ENCODE measurements at regions not wholly inside any gene's neighbourhood (a gene's known extent, or its start where the extent isn't known, plus 50 kb on each side); places are given as distances from the start of the nearest gene placed in this dataset.
A peak's percentile ranks its signal among the peaks of the same experiment; 100 is the strongest.

DNA sequence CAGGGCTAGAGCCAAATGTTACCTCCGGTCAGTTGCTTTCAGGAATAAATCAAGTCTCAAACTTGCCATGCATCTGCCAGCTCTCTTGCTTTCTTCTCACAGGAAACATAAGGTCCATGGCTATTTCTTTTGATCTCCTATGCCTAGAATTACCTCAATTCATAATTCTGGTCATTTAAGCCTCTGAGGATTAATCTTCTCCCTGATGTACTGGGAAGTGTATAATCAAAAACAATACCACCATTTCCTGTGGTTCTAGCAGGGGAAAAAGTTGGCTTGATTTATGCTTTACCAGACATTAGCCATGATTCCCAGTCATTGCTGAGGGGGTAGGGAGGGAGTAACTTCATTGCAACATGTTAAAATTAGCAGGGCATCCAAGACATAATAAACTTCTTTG lies 268.7 kb upstream of the EMCN start:
- intact Hi-C loops (cut with micrococcal nuclease) (loop anchor here (5.0 kb wide), 1 partner anchor 1224 kb away; the partner anchor contains the start of gene TRMT10A), dilution Hi-C loops (cut with MboI; ENCODE audit: extremely low pct_ligation_motif_present, low sequenced_read_pairs) (no loop called here)
- peak; percentile 62 for DNase-seq (ENCODE audit: low read depth, low spot score)
- POLR2A ChIA-PET, result no interaction called here
- no peaks in the 10 kb centered on the region for H3K4me1 ChIP-seq (ENCODE audit: control insufficient read depth, extremely low read depth, insufficient read depth, low read length)
- H3K4me2 ChIP-seq (ENCODE audit: insufficient read depth, low read length), result no peak overlapping the region
- CTCF ChIA-PET, result interaction anchor here (0.6 to 1.3 kb wide), 3 partner anchors 10 to 693 kb away, joined by 3 to 4 read pairs (median 3); no protein-coding TSS in a partner anchor
- no peak overlapping the region for H3K4me3 ChIP-seq (replicated peaks in 1 of 3; ENCODE audit: insufficient read depth in 1 of 3, low read depth in 1 of 3, low read length in 3 of 3)
- no peaks in the 10 kb centered on the region for H3K9me3 ChIP-seq (replicated peaks; ENCODE audit: control insufficient read depth, insufficient read depth, low read length)
- FAIRE-seq, result peak; percentile 54
- H3K79me2 ChIP-seq (ENCODE audit: control insufficient read depth, insufficient read depth, low read length), result no peaks in the 10 kb centered on the region
- no peaks in the 10 kb centered on the region for H3K9me1 ChIP-seq (replicated peaks; ENCODE audit: control insufficient read depth, extremely low read depth, insufficient read depth, low read length)
- H3K9ac ChIP-seq (replicated peaks; ENCODE audit: extremely low read depth, insufficient read depth, low read length), result no peak overlapping the region
- H3K27me3 ChIP-seq (ENCODE audit: control insufficient read depth in 2 of 2, insufficient read depth in 2 of 2, low read length in 2 of 2), result no peaks in the 10 kb centered on the region
- H3K36me3 ChIP-seq (ENCODE audit: control insufficient read depth in 2 of 2, extremely low read depth in 1 of 2, insufficient read depth in 2 of 2, low read length in 2 of 2), result no peaks in the 10 kb centered on the region
- no peak overlapping the region for H3K27ac ChIP-seq (ENCODE audit: insufficient read depth, low read depth, low read length)
- no peaks in the 10 kb centered on the region for H4K20me1 ChIP-seq (replicated peaks; ENCODE audit: control insufficient read depth, extremely low read depth, insufficient read depth, low read length)
- H2AFZ ChIP-seq (ENCODE audit: low read depth, low read length), result no peak overlapping the region
- BruUV-seq (replicated peaks), result no TSS peak
- no peak for TF ChIP-seq POLR2A (IDR thresholded peaks at IDR 0.05; ENCODE audit: low read depth, low read length)

DNA sequence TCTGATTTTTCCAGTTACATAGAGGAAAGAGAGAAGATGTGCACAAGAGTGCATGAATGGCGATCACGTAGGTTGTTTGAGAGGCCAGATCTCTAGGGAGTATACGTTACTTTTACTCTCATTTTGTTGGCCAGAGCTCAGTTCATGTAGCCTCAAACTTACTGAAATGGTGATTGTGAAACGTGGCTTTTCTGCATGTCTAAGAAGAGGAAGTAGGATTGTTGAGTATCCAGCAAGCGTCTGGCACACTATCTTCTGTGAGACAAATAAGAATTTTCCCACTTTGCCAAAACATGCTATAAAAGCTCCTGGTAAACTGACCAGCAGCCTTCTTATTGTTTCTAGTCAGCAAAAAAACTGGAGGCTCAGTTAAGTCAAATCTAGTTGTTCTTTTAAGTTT lies 264.5 kb upstream of the EMCN start:
- FAIRE-seq, result no peak
- DNase-seq (ENCODE audit: low read depth, low spot score), result no peak
- Histone ChIP-seq H3K27ac (ENCODE audit: insufficient read depth, low read depth, low read length) (no peak overlapping the region), H3K4me1 (ENCODE audit: control insufficient read depth, extremely low read depth, insufficient read depth, low read length) (no peaks in the 10 kb centered on the region), H3K36me3 (ENCODE audit: control insufficient read depth in 2 of 2, extremely low read depth in 1 of 2, insufficient read depth in 2 of 2, low read length in 2 of 2) (no peaks in the 10 kb centered on the region), H3K4me3 (replicated peaks in 1 of 3; ENCODE audit: insufficient read depth in 1 of 3, low read depth in 1 of 3, low read length in 3 of 3) (no peak overlapping the region), H3K27me3 (ENCODE audit: control insufficient read depth in 2 of 2, insufficient read depth in 2 of 2, low read length in 2 of 2) (no peaks in the 10 kb centered on the region), H3K9me1 (replicated peaks; ENCODE audit: control insufficient read depth, extremely low read depth, insufficient read depth, low read length) (no peaks in the 10 kb centered on the region), H3K79me2 (ENCODE audit: control insufficient read depth, insufficient read depth, low read length) (no peaks in the 10 kb centered on the region), H4K20me1 (replicated peaks; ENCODE audit: control insufficient read depth, extremely low read depth, insufficient read depth, low read length) (no peaks in the 10 kb centered on the region), H2AFZ (ENCODE audit: low read depth, low read length) (no peak overlapping the region), H3K9ac (replicated peaks; ENCODE audit: extremely low read depth, insufficient read depth, low read length) (no peak overlapping the region), H3K9me3 (replicated peaks; ENCODE audit: control insufficient read depth, insufficient read depth, low read length) (no peaks in the 10 kb centered on the region), H3K4me2 (ENCODE audit: insufficient read depth, low read length) (no peak overlapping the region)
- POLR2A ChIA-PET, result no interaction called here
- no TSS peak for BruUV-seq (replicated peaks)
- CTCF ChIA-PET, result no interaction called here
- intact Hi-C loops (cut with micrococcal nuclease), result no loop called here
- TF ChIP-seq POLR2AphosphoS5 (IDR thresholded peaks at IDR 0.05; ENCODE audit: insufficient read depth, low read depth, low read length) (no peak), POLR2A (IDR thresholded peaks at IDR 0.05; ENCODE audit: low read depth, low read length) (no peak), EZH2 (IDR thresholded peaks at IDR 0.05; ENCODE audit: borderline replicate concordance, low read depth, low read length, severe bottlenecking) (no peak), JUN (IDR thresholded peaks at IDR 0.05; ENCODE audit: borderline replicate concordance, insufficient read depth, insufficient read length, low read depth) (no peak)
- TF ChIP-seq, protein P1, sequence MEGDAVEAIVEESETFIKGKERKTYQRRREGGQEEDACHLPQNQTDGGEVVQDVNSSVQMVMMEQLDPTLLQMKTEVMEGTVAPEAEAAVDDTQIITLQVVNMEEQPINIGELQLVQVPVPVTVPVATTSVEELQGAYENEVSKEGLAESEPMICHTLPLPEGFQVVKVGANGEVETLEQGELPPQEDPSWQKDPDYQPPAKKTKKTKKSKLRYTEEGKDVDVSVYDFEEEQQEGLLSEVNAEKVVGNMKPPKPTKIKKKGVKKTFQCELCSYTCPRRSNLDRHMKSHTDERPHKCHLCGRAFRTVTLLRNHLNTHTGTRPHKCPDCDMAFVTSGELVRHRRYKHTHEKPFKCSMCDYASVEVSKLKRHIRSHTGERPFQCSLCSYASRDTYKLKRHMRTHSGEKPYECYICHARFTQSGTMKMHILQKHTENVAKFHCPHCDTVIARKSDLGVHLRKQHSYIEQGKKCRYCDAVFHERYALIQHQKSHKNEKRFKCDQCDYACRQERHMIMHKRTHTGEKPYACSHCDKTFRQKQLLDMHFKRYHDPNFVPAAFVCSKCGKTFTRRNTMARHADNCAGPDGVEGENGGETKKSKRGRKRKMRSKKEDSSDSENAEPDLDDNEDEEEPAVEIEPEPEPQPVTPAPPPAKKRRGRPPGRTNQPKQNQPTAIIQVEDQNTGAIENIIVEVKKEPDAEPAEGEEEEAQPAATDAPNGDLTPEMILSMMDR (IDR thresholded peaks at IDR 0.05; ENCODE audit: extremely low read depth in 1 of 2, insufficient read depth in 1 of 2, low read depth in 1 of 2, low read length in 2 of 2), result no peak
- dilution Hi-C loops (cut with MboI; ENCODE audit: extremely low pct_ligation_motif_present, low sequenced_read_pairs), result no loop called here

Data from endothelial cell of umbilical vein (primary cell).